Aorta (tissue), 5 donors: ENCODE measurements at regions not wholly inside any gene's neighbourhood (a gene's known extent, or its start where the extent isn't known, plus 50 kb on each side); places are given as distances from the start of the nearest gene placed in this dataset.

Experiments used
- ATAC-seq: fragments of 200-7000 bp; cut with Tn5 transposase; one replicate; pipeline ENCODE4 v1.9.1; 2022; ENCODE audit warnings: moderate library complexity; ENCODE audit not compliant: low FRiP score
- DNase-seq, 2 donors: peaks; one replicate each; pipeline ENCODE4 v3.0.0-alpha.2; 2020
- H3K27ac ChIP-seq, 2 donors: one replicate each; pipeline ENCODE4 v1.5.1; 2013; ENCODE audit warnings: low read length in 2 of 2, mild to moderate bottlenecking in 2 of 2, moderate library complexity in 2 of 2, control low read depth in 1 of 2, inconsistent platforms in 1 of 2, low read depth in 1 of 2
- H3K27me3 ChIP-seq, 2 donors: one replicate each; pipeline ENCODE4 v1.6.1; 2013; ENCODE audit warnings: control low read depth in 1 of 2, low read length in 1 of 2, mild to moderate bottlenecking in 1 of 2, moderate library complexity in 1 of 2; ENCODE audit not compliant: insufficient read depth in 2 of 2, control insufficient read depth in 1 of 2
- H3K36me3 ChIP-seq, 2 donors: one replicate each; pipeline ENCODE4 v1.6.1; 2013; ENCODE audit warnings: control low read depth in 1 of 2, low read length in 1 of 2, mild to moderate bottlenecking in 1 of 2; ENCODE audit not compliant: insufficient read depth in 2 of 2, control insufficient read depth in 1 of 2
- H3K4me1 ChIP-seq, 2 donors: one replicate each; pipeline ENCODE4 v1.6.1; 2013; ENCODE audit warnings: low read length in 2 of 2, control low read depth in 1 of 2, mild to moderate bottlenecking in 1 of 2, moderate library complexity in 1 of 2; ENCODE audit not compliant: insufficient read depth in 2 of 2, control insufficient read depth in 1 of 2
- H3K4me3 ChIP-seq, 2 donors: one replicate each; pipeline ENCODE4 v1.5.1; 2013; ENCODE audit warnings: low read length in 2 of 2, control low read depth in 1 of 2, mild to moderate bottlenecking in 1 of 2
- H3K9me3 ChIP-seq: one replicate; pipeline ENCODE4 v1.6.1; 2013; ENCODE audit warnings: mild to moderate bottlenecking, low read length; ENCODE audit not compliant: control insufficient read depth
- WGBS, 2 donors: extraction: QIAGEN DNeasy Blood & Tissue Kit; methylation state at CpG; one replicate each; pipeline ENCODE4 v1.1.7; 2013; 5-methylcytosine and 5-hydroxymethylcytosine counted together
- intact Hi-C, 2 donors: fragments of 100-400 bp; cut with DNase I; formaldehyde crosslinking; loops; one replicate each; pipeline versions ENCODE4 v1.14.2 to v1.15.0; 2022
- donor health status: healthy with polysubstance abuse.
- donor health status: Bipolar disorder and iron deficiency.
- donor health status: DM: no; HTN: no; CAD: no.
- donor health status: DM: no; HTN: no; CAD: no.
- donor health status: DM: yes; HTN: yes; CAD: no.

GRCh38 chr5:158267228-158267627, 408.3 kb upstream of the CLINT1 start:
- 90 to 95% methylated on average over 2 of the region's 2 CpGs for WGBS, 2 donors

GRCh38 chr5:158265931-158266700, 407.2 kb upstream of the CLINT1 start:
- no peaks in the 10 kb centered on the region for H3K36me3 ChIP-seq
- no peaks in the 10 kb centered on the region for H3K27me3 ChIP-seq
- H3K4me1 ChIP-seq: no peaks in the 10 kb centered on the region
- peaks cover 5% of the 10 kb centered on the region for H3K9me3 ChIP-seq
- ATAC-seq (no peak), DNase-seq (no peak)
- H3K27ac ChIP-seq: no peak overlapping the region
- intact Hi-C loops: no loop called here
- H3K4me3 ChIP-seq: no peak overlapping the region
- WGBS, 2 donors: 48 to 59% methylated on average over 4 of the region's 4 CpGs

More at GRCh38 chr5:158267228-158267627, 408.3 kb upstream of the CLINT1 start:
- intact Hi-C loops: no loop called here
- Histone ChIP-seq H3K36me3 (no peaks in the 10 kb centered on the region), H3K4me3 (no peak overlapping the region), H3K27me3 (no peaks in the 10 kb centered on the region), H3K27ac (no peak overlapping the region), H3K9me3 (peaks cover 5% of the 10 kb centered on the region), H3K4me1 (no peaks in the 10 kb centered on the region)
- ATAC-seq: no peak
- no peak for DNase-seq

- intact Hi-C loops: no loop called here
- ATAC-seq: no peak
These were observed 406.4 kb upstream of the CLINT1 start for GRCh38 chr5:158265346-158265745.

GRCh38 chr5:158264264-158264663, 405.3 kb upstream of the CLINT1 start:
- 61 to 67% methylated on average over 2 of the region's 2 CpGs for WGBS, 2 donors
- intact Hi-C loops: no loop called here
- peaks cover 5% of the 10 kb centered on the region for H3K9me3 ChIP-seq
- no peak overlapping the region for H3K4me3 ChIP-seq
- H3K27ac ChIP-seq: no peak overlapping the region
- H3K4me1 ChIP-seq: no peaks in the 10 kb centered on the region
- DNase-seq (no peak), ATAC-seq (no peak)
- H3K36me3 ChIP-seq: no peaks in the 10 kb centered on the region
- H3K27me3 ChIP-seq: no peaks in the 10 kb centered on the region

More at GRCh38 chr5:158265346-158265745, 406.4 kb upstream of the CLINT1 start:
- Histone ChIP-seq H3K27me3 (no peaks in the 10 kb centered on the region), H3K36me3 (no peaks in the 10 kb centered on the region), H3K4me1 (no peaks in the 10 kb centered on the region), H3K9me3 (peaks cover 5% of the 10 kb centered on the region), H3K27ac (no peak overlapping the region), H3K4me3 (no peak overlapping the region)
- DNase-seq: no peak

GRCh38 chr5:158261674-158262367, 402.9 kb upstream of the CLINT1 start:
- no peak for DNase-seq
- intact Hi-C loops: no loop called here

GRCh38 chr5:158256096-158256495, 397.2 kb upstream of the CLINT1 start:
- ATAC-seq (no peak), DNase-seq (no peak)
- no peaks in the 10 kb centered on the region for H3K36me3 ChIP-seq
- no peaks in the 10 kb centered on the region for H3K4me1 ChIP-seq
- H3K27me3 ChIP-seq: no peaks in the 10 kb centered on the region
- 90 to 91% methylated on average over 2 of the region's 2 CpGs for WGBS, 2 donors
- H3K4me3 ChIP-seq: no peak overlapping the region
- intact Hi-C loops: no loop called here
- no peak overlapping the region for H3K27ac ChIP-seq
- H3K9me3 ChIP-seq: no peaks in the 10 kb centered on the region

More at GRCh38 chr5:158261674-158262367, 402.9 kb upstream of the CLINT1 start:
- no peaks in the 10 kb centered on the region for H3K27me3 ChIP-seq
- H3K4me3 ChIP-seq: no peak overlapping the region
- no peaks in the 10 kb centered on the region for H3K36me3 ChIP-seq
- no peak for ATAC-seq
- H3K4me1 ChIP-seq: no peaks in the 10 kb centered on the region
- WGBS, 2 donors: 79 to 85% methylated on average over 3 of the region's 3 CpGs
- H3K27ac ChIP-seq: no peak overlapping the region
- no peaks in the 10 kb centered on the region for H3K9me3 ChIP-seq

GRCh38 chr5:158255609-158256008, 396.7 kb upstream of the CLINT1 start:
- no peak for DNase-seq
- WGBS, 2 donors: 94 to 99% methylated on average over 1 of the region's 1 CpG
- no peaks in the 10 kb centered on the region for H3K27me3 ChIP-seq

GRCh38 chr5:158246661-158247060, 387.7 kb upstream of the CLINT1 start:
- H3K27me3 ChIP-seq: no peaks in the 10 kb centered on the region
- DNase-seq (no peak), ATAC-seq (no peak)
- H3K4me1 ChIP-seq: no peaks in the 10 kb centered on the region
- WGBS, 2 donors: 17 to 20% methylated on average over 6 of the region's 6 CpGs
- peaks cover 1% of the 10 kb centered on the region for H3K9me3 ChIP-seq
- H3K27ac ChIP-seq: no peak overlapping the region
- no peak overlapping the region for H3K4me3 ChIP-seq
- intact Hi-C loops: no loop called here
- H3K36me3 ChIP-seq: no peaks in the 10 kb centered on the region

More at GRCh38 chr5:158255609-158256008, 396.7 kb upstream of the CLINT1 start:
- intact Hi-C loops: no loop called here
- ATAC-seq: no peak
- H3K36me3 ChIP-seq: no peaks in the 10 kb centered on the region
- H3K4me3 ChIP-seq: no peak overlapping the region
- no peaks in the 10 kb centered on the region for H3K4me1 ChIP-seq
- H3K27ac ChIP-seq: no peak overlapping the region
- H3K9me3 ChIP-seq: no peaks in the 10 kb centered on the region

- Histone ChIP-seq H3K27me3 (no peaks in the 10 kb centered on the region), H3K4me3 (no peak overlapping the region), H3K4me1 (no peaks in the 10 kb centered on the region), H3K36me3 (no peaks in the 10 kb centered on the region), H3K9me3 (peaks cover 1% of the 10 kb centered on the region), H3K27ac (no peak overlapping the region)
- ATAC-seq (no peak), DNase-seq (no peak)
- intact Hi-C loops: no loop called here
These were observed 386.6 kb upstream of the CLINT1 start for GRCh38 chr5:158245513-158245912.
